Endothelial cell of hepatic sinusoid (primary cell): ENCODE measurements at regions not wholly inside any gene's neighbourhood (a gene's known extent, or its start where the extent isn't known, plus 50 kb on each side); places are given as distances from the start of the nearest gene placed in this dataset.
"Not testable (repeated sequence)": the region's sequence is repeated elsewhere in the genome, so short reads cannot be mapped to it uniquely, and the experiment has no call there.

ENCODE experiments used
- in situ Hi-C: cut with HindIII; loops from 2 replicates; pipeline ENCODE4 v1.10.0; 2017; ENCODE audit warnings: low sequenced_read_pairs

- in situ Hi-C loops, result no loop called here
Measured at GRCh38 chr3:72174890-72175289, 389.9 kb upstream of the PROK2 start.

- in situ Hi-C loops, result no loop called here
Measured at GRCh38 chr3:72174040-72174439, 389.1 kb upstream of the PROK2 start.

GRCh38 chr3:72171946-72172345 is 387.0 kb upstream of the PROK2 start:
- in situ Hi-C loops, result no loop called here

- in situ Hi-C loops, result no loop called here
Measured at GRCh38 chr3:72171463-72171881, 386.5 kb upstream of the PROK2 start.

GRCh38 chr3:72169561-72170472 is 384.9 kb upstream of the PROK2 start:
- in situ Hi-C loops, result no loop called here

- in situ Hi-C loops, result no loop called here
Measured at GRCh38 chr3:72169120-72169519, 384.2 kb upstream of the PROK2 start.

GRCh38 chr3:72165808-72166207 is 380.9 kb upstream of the PROK2 start:
- in situ Hi-C loops, result no loop called here

GRCh38 chr3:72165317-72165716 is 380.4 kb upstream of the PROK2 start:
- in situ Hi-C loops, result no loop called here

GRCh38 chr3:72164635-72164978 is 379.7 kb upstream of the PROK2 start:
- in situ Hi-C loops, result no loop called here

- in situ Hi-C loops, result no loop called here
Measured at GRCh38 chr3:72163809-72164634, 379.1 kb upstream of the PROK2 start.

GRCh38 chr3:72162649-72163184 is 377.8 kb upstream of the PROK2 start:
- in situ Hi-C loops, result no loop called here

GRCh38 chr3:72161881-72162595 is 377.1 kb upstream of the PROK2 start:
- in situ Hi-C loops, result no loop called here

- in situ Hi-C loops, result not testable (repeated sequence)
Measured at GRCh38 chr3:72161285-72161684, 376.3 kb upstream of the PROK2 start.

GRCh38 chr3:72160351-72160750 is 375.4 kb upstream of the PROK2 start:
- in situ Hi-C loops, result no loop called here

- in situ Hi-C loops, result no loop called here
Measured at GRCh38 chr3:72159487-72159886, 374.5 kb upstream of the PROK2 start.

GRCh38 chr3:72158639-72159326 is 373.8 kb upstream of the PROK2 start:
- in situ Hi-C loops, result no loop called here

GRCh38 chr3:72157748-72158638 is 373.0 kb upstream of the PROK2 start:
- in situ Hi-C loops, result no loop called here

GRCh38 chr3:72155391-72156064 is 370.6 kb upstream of the PROK2 start:
- in situ Hi-C loops, result no loop called here
